HEK293T (cell line): ENCODE measurements at regions not wholly inside any gene's neighbourhood (a gene's known extent, or its start where the extent isn't known, plus 50 kb on each side); places are given as distances from the start of the nearest gene placed in this dataset.

Source experiments
- CTCF ChIA-PET: fragments of 350-600 bp; formaldehyde crosslinking; extraction: SDS; loops from one replicate; lab custom pipeline; 2021; ENCODE audit warnings: antibody characterized with exemption, inconsistent platforms; lab: Yijun Ruan, JAX
- POLR2A ChIA-PET: fragments of 350-600 bp; formaldehyde crosslinking; extraction: SDS; loops from one replicate; lab custom pipeline; 2020; ENCODE audit warnings: antibody characterized with exemption, inconsistent platforms; lab: Yijun Ruan, JAX
- DNase-seq: peaks from one replicate; pipeline ENCODE4 v3.0.0; 2012; ENCODE audit warnings: mixed read lengths; ENCODE audit errors: extremely low spot score
- ARNT ChIP-seq: fragments of 450-650 bp; IDR thresholded peaks from 2 replicates; pipeline ENCODE4 v1.6.1; 2017; ENCODE audit warnings: mild to moderate bottlenecking
- BHLHE40 ChIP-seq: fragments of 450-650 bp; IDR thresholded peaks from 2 replicates; pipeline ENCODE4 v1.6.1; 2016; ENCODE audit warnings: mild to moderate bottlenecking, moderate library complexity, borderline replicate concordance
- CTBP1 ChIP-seq: fragments of 450-650 bp; IDR thresholded peaks from 2 replicates; pipeline ENCODE4 v1.6.1; 2016; ENCODE audit warnings: borderline replicate concordance
- ELF4 ChIP-seq: fragments of 450-650 bp; IDR thresholded peaks from 2 replicates; pipeline ENCODE4 v1.6.1; 2017; ENCODE audit warnings: antibody characterized with exemption
- FOXA1 ChIP-seq: fragments of 450-650 bp; IDR thresholded peaks from 2 replicates; pipeline ENCODE4 v1.6.1; 2016; ENCODE audit warnings: mild to moderate bottlenecking
- FOXK2 ChIP-seq: fragments of 450-650 bp; IDR thresholded peaks from 2 replicates; pipeline ENCODE4 v1.6.1; 2016; ENCODE audit warnings: mild to moderate bottlenecking
- FOXM1 ChIP-seq: fragments of 450-650 bp; IDR thresholded peaks from 2 replicates; pipeline ENCODE4 v1.6.1; 2017; ENCODE audit warnings: mild to moderate bottlenecking, borderline replicate concordance
- HDGF ChIP-seq: fragments of 450-650 bp; IDR thresholded peaks from 2 replicates; pipeline ENCODE4 v1.6.1; 2017; ENCODE audit warnings: antibody characterized with exemption, borderline replicate concordance
- L3MBTL2 ChIP-seq: fragments of 450-650 bp; conservative IDR thresholded peaks from 2 replicates; pipeline ENCODE4 v1.6.1; 2016; ENCODE audit warnings: mild to moderate bottlenecking
- LEF1 ChIP-seq: fragments of 450-650 bp; IDR thresholded peaks from 2 replicates; pipeline ENCODE4 v1.6.1; 2017; ENCODE audit warnings: mild to moderate bottlenecking, borderline replicate concordance
- NFRKB ChIP-seq: fragments of 450-650 bp; IDR thresholded peaks from 2 replicates; pipeline ENCODE4 v1.6.1; 2016; ENCODE audit warnings: mild to moderate bottlenecking, moderate library complexity
- PKNOX1 ChIP-seq: fragments of 450-650 bp; IDR thresholded peaks from 2 replicates; pipeline ENCODE4 v1.6.1; 2016
- SP1 ChIP-seq: fragments of 450-650 bp; IDR thresholded peaks from 2 replicates; pipeline ENCODE4 v1.6.1; 2017
- SUZ12 ChIP-seq: fragments of 450-650 bp; IDR thresholded peaks from 2 replicates; pipeline ENCODE4 v1.6.1; 2016; ENCODE audit warnings: mild to moderate bottlenecking
- TARDBP ChIP-seq: fragments of 450-650 bp; IDR thresholded peaks from 2 replicates; pipeline ENCODE4 v1.6.1; 2016
- ZNF384 ChIP-seq: fragments of 450-650 bp; IDR thresholded peaks from 2 replicates; pipeline ENCODE4 v1.6.1; 2016

GRCh38 chr3:193843474-193844301 lies 250.7 kb downstream of the OPA1 start:
- no peak for TF ChIP-seq ELF4
- TF ChIP-seq L3MBTL2: no peak
- no peak for TF ChIP-seq LEF1
- TF ChIP-seq SUZ12: no peak
- no peak for TF ChIP-seq ZNF384
- TF ChIP-seq TARDBP: no peak
- TF ChIP-seq FOXA1: no peak
- TF ChIP-seq ARNT: no peak
- no peak for TF ChIP-seq PKNOX1
- TF ChIP-seq CTBP1: no peak
- no peak for TF ChIP-seq BHLHE40
- no peak for TF ChIP-seq FOXM1
- no peak for TF ChIP-seq HDGF
- TF ChIP-seq FOXK2: no peak
- TF ChIP-seq SP1: no peak
- no peak for TF ChIP-seq NFRKB
- ChIA-PET POLR2A (interaction anchor here (0.6 kb wide), 1 partner anchor 258 kb away, joined by 3 read pairs; no protein-coding TSS in a partner anchor), CTCF (no interaction called here)
- no peak for DNase-seq

- CTCF ChIA-PET: no interaction called here
Measured at GRCh38 chr3:193844472-193844871, 251.5 kb downstream of the OPA1 start.

DNA sequence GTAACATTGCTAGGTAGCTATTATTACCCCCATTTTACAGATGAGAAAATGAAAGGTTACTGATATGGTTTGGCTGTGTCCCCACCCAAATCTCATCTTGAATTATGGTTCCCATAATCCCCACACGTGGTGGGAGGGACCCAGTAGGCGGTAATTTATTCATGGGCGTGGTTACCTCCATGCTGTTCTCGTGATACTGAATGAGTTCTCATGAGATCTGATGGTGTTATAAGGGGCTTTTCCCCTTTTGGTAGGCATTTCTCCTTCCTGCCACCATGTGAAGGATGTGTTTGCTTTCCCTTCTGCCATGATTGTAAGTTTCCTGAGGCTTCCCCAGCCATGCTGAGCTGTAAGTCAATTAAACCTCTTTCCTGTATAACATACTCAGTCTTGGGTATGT lies 252.1 kb downstream of the OPA1 start:
- TF ChIP-seq ZNF384: no peak
- TF ChIP-seq FOXA1: no peak
- TF ChIP-seq SP1: no peak
- no peak for TF ChIP-seq FOXM1
- TF ChIP-seq NFRKB: no peak
- no peak for TF ChIP-seq HDGF
- no peak for TF ChIP-seq BHLHE40
- no peak for TF ChIP-seq ELF4
- TF ChIP-seq TARDBP: no peak
- TF ChIP-seq SUZ12: no peak
- TF ChIP-seq ARNT: no peak
- no peak for TF ChIP-seq FOXK2
- no peak for TF ChIP-seq LEF1
- TF ChIP-seq PKNOX1: no peak
- no peak for TF ChIP-seq CTBP1
- no peak for TF ChIP-seq L3MBTL2
- no peak for DNase-seq
- POLR2A ChIA-PET: no interaction called here
- CTCF ChIA-PET: no interaction called here

More at GRCh38 chr3:193844472-193844871, 251.5 kb downstream of the OPA1 start:
- DNase-seq: no peak
- POLR2A ChIA-PET: no interaction called here
- no peak for TF ChIP-seq HDGF
- no peak for TF ChIP-seq CTBP1

DNA sequence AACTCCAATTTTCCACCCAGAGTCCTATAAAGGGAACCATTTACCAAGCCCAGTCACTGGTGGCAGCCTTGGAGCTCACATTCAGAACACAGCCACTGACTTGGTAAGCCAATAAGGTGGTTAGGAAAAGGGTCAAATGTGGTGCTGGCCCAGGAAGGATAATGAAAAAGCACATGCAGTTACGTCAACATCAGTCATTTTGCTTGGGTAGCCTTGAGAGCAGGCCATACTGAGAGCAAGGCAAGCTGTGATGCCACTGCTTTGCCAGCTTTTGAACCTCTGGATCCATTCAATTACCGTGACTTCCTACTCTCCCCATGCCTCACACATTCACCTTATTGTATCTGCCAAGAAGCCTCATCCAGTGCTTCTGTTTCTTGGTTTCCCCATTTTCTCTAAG lies 253.6 kb downstream of the OPA1 start:
- TF ChIP-seq ARNT (no peak), BHLHE40 (no peak), SUZ12 (no peak), CTBP1 (no peak), NFRKB (no peak), LEF1 (no peak), L3MBTL2 (no peak), PKNOX1 (no peak), HDGF (no peak)
- ChIA-PET CTCF (no interaction called here), POLR2A (no interaction called here)
- no peak for DNase-seq

GRCh38 chr3:193847402-193847801 lies 254.4 kb downstream of the OPA1 start:
- no peak for DNase-seq
- TF ChIP-seq L3MBTL2 (no peak), FOXK2 (no peak), CTBP1 (no peak), PKNOX1 (no peak), ZNF384 (no peak), HDGF (no peak)
- ChIA-PET CTCF (interaction anchor here (0.6 kb wide), 1 partner anchor 371 kb away, joined by 3 read pairs; no protein-coding TSS in a partner anchor), POLR2A (no interaction called here)

- DNase-seq: no peak
- ChIA-PET POLR2A (no interaction called here), CTCF (no interaction called here)
- TF ChIP-seq TARDBP (no peak), SUZ12 (no peak), LEF1 (no peak), PKNOX1 (no peak), L3MBTL2 (no peak), FOXM1 (no peak), FOXA1 (no peak), CTBP1 (no peak), BHLHE40 (no peak), SP1 (no peak), HDGF (no peak), ARNT (no peak), FOXK2 (no peak), ZNF384 (no peak), ELF4 (no peak), NFRKB (no peak)
Measured at GRCh38 chr3:193848547-193848946, 255.5 kb downstream of the OPA1 start.
